Stimulated activated CD8-positive, alpha-beta memory T cell treated with anti-CD3 and anti-CD28 coated beads, Interleukin-15, amount 100 ng/mL, for 1 hour (primary cell): ENCODE measurements at regions not wholly inside any gene's neighbourhood (a gene's known extent, or its start where the extent isn't known, plus 50 kb on each side); places are given as distances from the start of the nearest gene placed in this dataset.

ENCODE experiments used
- DNase-seq: peaks from one replicate; pipeline ENCODE4 v3.0.0-alpha.2; 2020; ENCODE audit warnings: low read depth

DNA sequence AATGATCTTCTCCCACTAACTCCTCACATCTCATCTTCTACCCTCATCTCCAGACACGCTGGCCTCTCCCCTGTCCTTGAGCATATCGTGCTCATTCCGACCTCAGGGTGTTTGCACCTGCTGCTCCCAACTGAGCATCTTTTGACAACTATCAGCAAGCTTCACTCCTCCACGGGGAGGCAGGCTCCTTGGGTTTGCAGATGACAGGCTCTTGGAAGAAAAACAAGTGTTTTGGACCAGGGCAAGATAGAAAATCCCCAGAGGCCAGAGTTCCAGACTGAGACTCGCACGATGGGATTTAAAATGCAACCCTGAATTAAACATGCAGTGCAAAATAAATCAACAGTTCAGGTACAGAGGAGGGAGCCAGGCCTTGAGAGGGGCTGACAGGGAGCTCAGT lies 246.7 kb downstream of the PTPRU start:
- DNase-seq, result no peak

DNA sequence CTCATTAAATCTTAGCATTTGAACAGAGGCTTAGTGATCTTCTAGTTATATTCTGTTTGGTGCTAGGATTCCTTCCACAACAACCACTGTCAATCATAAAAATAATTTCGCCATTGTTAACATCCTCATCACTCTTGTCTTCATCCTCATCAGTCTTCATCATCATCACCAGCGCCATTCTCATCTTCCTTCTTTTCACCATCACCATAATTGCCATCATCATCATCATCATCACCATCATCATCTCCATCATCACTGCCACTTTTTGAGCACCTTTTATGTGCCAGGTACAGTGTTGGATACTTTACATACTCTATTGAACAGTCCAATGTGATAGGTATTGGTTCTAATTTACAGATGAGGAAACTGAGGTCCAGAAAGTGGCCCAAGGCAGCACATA lies 245.7 kb downstream of the PTPRU start:
- no peak for DNase-seq

GRCh38 chr1:29481031-29481430 lies 244.7 kb downstream of the PTPRU start:
- no peak for DNase-seq

DNA sequence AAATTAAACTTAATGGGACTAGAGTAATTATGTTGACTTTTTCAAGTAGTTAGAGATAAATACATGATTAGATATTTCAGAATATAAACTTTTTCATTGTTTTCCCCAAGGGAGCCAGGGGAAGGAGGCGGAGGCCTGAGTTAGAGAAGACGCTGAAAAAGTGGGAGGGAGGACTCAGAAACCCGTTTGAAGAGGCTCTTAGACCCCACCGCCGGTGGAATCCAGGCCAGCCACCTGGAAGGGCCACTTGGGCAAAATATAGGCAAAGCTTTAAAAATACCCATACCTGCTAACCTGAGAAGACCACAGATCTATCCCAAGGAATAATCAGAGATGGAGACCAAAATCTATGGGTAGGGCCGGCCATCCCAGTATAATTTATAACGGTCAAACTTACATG lies 242.6 kb downstream of the PTPRU start:
- no peak for DNase-seq

GRCh38 chr1:29478151-29478791 lies 241.9 kb downstream of the PTPRU start:
- no peak for DNase-seq

DNA sequence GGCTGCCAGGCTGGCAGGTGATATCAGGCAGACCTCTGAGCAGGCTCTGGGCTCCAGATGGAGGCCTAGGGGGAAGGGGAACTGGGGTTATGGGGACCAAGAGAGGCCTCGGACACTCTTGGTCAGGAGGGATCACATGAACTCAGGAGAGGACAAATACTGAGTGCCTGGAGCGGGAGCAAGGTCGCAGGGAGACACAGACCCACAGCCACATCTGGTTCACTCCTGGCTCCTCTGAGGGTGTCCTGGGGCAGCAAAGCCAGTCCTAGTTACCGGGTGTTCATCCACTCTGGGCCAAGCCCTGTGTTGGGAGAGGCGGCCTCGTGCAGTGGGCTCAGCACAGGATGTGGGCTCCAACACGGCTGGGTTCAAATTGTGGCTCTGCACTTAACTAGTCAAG lies 239.0 kb downstream of the PTPRU start:
- no peak for DNase-seq

- no peak for DNase-seq
Observed at GRCh38 chr1:29474274-29475244, 238.2 kb downstream of the PTPRU start.

- no peak for DNase-seq
Observed at GRCh38 chr1:29473161-29473855, 237.0 kb downstream of the PTPRU start.

DNA sequence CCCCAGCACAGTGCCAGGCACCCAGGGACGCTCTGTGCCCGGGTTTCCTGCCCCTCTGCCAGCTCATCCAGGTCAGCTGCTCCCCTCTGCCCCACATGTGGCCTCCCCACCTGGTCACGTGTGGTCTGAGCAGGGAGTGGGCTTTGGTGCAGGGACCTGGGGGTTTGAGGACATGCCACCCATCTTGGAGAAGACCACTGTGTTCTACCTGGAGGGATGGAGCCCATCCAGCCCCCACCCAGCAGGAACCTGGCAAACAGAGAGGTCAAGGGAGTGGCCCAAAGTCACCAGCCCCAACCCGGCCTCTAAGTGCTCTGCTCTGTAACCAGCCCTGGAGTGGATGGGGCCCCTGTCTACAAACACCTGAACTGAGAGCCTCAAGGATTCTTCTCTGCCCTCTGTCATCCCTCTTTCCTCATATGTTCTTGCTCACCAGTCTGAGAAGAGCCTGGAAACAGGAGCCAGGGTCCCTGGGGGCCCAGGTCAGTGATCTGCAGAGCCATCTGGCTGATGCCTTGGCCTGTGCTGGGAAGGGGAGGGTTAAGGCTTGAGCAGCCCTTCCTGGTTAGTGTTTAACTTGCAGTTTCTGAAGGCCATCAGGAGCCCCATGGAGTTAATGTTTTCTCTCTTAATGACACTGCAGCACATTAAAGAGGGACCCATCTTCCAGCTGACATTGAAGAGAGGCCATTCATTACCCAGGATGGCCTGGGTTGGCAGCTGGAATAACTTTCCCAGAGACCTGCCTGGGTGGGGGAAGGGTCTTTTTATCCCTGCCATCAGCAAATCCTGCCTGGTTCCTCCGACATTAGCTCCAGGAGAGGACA lies 235.4 kb downstream of the PTPRU start:
- no peak for DNase-seq

GRCh38 chr1:29470788-29471119 lies 234.4 kb downstream of the PTPRU start:
- no peak for DNase-seq

GRCh38 chr1:29470087-29470787 lies 233.9 kb downstream of the PTPRU start:
- no peak for DNase-seq

GRCh38 chr1:29469457-29469856 lies 233.1 kb downstream of the PTPRU start:
- no peak for DNase-seq

DNA sequence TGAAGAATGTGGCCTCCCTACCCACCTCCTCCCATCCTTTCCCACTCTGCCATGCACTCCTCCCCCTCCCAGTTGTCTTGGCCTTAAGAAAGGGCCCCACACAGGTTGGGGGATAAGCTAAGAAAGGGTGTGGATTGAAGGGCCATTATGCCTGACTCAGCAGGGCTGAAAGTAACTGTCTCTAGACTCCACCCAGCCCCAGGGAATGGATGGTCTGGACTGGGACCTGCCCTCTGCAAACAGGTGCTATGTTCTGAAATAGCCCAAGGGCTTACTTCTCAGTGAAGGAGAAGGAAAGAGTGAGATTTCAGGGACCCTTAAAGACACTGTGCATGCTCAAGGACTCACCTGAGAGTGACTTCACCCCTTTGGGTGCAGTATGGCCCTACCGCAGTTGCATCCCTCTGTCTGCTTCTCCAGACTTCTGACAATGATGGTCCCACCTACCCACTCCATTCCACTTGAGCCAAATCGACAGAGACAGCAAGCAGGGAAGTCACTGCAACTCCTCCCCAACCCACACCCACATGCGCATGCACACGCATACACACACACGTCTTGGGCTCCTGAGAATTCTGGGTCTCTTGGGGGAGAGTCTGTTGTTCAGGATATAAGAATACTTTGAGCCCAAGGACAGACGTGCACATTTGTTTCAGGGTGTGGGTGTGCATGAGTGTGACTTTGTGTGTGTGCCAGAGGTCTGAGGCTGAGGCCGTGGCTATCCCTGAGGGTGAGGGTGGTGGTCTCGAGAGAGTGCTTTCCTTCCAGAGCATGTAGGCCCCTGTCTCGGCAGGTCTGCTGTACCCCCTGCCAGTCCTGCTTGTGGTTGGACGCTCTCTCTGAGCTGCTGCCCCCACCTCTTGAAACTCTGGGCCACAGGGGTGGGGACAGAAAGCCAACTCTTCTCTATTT lies 231.9 kb downstream of the PTPRU start:
- no peak for DNase-seq

DNA sequence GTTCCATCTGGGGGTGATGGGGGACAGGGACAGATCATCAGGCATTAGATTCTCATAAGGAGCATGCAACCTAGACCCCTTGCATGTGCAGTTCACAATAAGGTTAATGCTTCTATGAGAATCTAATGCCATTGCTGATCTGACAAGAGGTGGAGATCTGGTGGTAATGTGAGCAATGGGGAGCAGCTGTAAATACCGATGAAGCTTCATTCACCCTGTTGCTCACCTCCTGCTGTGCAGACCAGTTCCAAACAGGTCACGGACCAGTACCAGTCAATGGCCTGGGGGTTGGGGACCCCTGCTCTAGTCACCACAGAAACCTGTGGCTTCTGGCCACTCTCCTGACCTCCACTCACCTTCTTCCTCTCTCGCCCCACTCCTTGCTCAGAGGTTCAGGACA lies 229.9 kb downstream of the PTPRU start:
- no peak for DNase-seq

DNA sequence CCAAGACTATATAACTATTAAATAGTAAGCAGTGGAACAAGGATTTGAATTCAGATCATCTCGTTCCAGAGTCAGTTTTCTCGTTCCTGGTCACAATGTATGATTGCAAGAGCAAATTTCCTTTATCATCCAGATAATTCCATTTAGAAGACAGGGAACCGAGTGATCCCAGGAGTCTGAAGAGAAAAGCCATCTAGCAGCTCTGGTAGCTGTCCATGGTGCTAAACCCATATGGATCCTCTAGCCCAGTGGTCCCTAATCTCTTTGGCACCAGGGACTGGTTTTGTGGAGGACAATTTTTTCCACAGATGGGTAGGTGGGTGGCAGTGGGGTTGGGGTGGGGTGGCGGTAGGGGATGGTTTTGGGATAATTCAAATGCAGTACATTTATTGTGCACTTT lies 229.4 kb downstream of the PTPRU start:
- no peak for DNase-seq

DNA sequence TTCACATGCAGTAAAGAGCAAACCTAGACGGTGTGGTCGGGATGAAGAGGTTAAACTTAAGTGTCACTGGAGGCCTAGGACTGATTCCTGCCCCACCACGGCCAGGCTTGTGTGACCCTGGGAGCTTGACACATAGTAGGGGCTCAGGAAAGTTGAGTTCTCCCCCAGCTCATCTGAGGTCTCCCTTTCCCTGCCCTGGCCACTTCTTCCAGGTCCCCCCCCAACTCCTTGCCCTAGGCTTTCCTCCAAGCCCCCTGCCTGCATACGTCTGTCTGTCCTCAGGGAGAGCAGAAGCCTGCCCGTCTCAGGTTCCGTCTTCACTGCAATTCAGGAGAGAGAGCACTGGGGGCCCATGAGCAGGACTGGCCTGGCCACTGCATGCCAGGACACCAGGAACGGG lies 225.8 kb downstream of the PTPRU start:
- DNase-seq, result no peak

DNA sequence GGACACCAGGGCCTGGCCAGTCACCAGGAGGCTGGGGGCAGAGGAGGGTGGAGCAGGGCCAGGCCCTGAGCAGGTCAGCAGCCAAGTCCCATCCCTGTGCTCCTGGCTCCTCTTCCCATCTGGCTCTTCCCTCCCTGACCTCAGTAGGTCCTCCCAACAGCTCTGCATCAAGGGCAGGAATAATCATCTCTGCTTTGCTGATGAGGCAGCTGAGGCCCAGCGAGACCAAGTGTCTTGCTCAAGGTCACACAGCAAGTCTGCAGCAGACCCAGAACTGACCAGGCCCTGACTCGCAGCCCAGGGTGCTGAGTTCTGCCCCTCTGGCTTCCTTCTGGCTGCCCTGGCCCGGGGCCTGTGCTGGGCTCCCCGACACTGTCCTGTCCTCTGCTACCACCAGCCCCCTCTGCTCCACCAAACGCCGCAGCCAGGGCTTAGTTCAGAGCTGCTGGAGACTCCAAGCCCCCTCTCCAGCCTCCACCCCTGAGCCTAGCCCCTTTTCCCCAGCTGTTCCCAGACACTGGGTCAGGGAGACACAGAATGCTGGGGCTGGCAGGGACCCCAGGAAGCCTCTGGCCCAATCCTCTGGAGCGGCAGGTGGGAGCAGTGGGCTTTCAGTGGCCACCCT lies 224.9 kb downstream of the PTPRU start:
- DNase-seq, result no peak

DNA sequence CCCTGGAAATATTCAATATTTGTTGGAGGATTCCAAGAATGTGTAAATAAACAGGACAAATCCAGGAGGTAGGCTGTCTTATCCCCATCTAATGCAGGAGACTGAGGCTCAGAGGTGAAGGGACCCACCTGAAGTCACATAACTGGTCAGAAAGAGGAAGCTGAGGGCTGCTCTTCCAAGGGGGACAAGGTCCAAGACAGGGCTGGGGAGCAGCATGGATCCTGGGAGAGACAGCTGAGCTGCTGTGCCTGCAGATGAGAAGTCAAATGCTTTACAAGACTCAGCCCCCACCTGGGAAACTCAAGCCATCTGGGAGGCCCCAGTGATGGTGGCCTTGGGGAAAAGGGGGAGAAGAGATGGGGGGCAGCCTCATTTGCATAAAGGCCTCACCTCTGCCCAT lies 224.4 kb downstream of the PTPRU start:
- DNase-seq, result no peak

GRCh38 chr1:29460041-29460610 lies 223.8 kb downstream of the PTPRU start:
- DNase-seq, result no peak

DNA sequence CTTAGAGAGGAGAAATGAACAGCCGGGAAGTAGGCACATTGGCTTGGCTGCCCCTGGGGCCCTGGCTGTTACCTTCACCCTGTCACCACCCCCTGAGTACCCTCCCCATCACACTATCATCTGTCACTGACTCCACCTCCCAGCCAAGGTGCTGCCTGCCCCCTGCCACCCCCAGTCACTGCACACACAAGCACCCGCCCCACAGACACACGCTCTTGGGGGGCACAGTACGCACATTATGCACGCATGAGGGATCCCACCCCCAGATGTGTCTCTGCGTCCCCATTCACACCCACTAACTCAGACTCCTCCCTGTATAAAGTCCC lies 223.3 kb downstream of the PTPRU start:
- no peak for DNase-seq
